ENCODE measurements at regions not wholly inside any gene's neighbourhood (a gene's known extent, or its start where the extent isn't known, plus 50 kb on each side); places are given as distances from the start of the nearest gene placed in this dataset.
"Not testable (repeated sequence)": the region's sequence is repeated elsewhere in the genome, so short reads cannot be mapped to it uniquely, and the experiment has no call there.

GRCh38 chr1:149274493-149274892 is 171.1 kb upstream of the NBPF9 start:
- not testable (repeated sequence) for TF ChIP-seq CTCF (IDR thresholded peaks at IDR 0.05; ENCODE audit: low read depth, low read length); POLR2A (IDR thresholded peaks at IDR 0.05; ENCODE audit: extremely low read depth, insufficient read length)
